ENCODE measurements at regions not wholly inside any gene's neighbourhood (a gene's known extent, or its start where the extent isn't known, plus 50 kb on each side); places are given as distances from the start of the nearest gene placed in this dataset.
"Not testable (repeated sequence)": the region's sequence is repeated elsewhere in the genome, so short reads cannot be mapped to it uniquely, and the experiment has no call there.

DNA sequence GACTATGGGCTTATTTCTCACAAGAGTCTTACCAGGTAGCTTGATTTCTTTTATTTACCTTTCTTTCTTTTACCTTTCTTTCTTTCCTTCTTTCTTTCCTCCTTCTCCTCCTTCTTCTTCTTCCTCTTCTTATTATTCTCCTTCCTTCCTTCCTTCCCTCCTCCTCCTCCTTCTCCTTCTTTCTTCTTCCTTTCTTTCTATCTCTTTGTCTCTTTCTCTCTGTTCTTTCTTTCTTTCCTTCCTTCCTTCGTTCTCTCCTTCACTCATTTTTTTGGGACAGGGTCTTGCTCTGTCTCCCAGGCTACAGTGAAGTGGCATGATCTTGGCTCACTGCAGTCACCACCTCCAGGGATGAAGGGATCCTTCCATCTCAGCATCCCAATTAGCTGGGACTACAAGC, 363.6 kb upstream of the MAF start:
- no peak for DNase-seq

DNA sequence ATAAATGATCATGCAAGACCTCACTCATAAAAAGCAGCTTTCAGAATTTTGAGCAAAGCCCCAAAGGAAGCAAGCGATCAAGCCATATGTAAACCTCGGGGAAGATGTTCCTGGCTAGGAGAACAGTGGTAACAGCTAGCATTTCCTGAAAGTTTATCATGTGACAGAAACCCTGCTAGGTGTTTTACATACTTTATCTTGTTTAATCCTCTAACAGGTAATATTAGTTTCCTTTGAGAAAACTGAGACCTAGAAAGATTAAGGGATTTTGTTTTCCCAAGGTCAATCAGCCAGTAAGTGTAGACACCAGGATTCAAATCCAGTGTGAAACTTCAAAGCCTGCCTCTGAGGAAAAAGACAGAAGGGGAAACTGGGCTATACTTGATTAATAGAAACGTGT, 362.4 kb upstream of the MAF start:
- DNase-seq, result no peak

DNA sequence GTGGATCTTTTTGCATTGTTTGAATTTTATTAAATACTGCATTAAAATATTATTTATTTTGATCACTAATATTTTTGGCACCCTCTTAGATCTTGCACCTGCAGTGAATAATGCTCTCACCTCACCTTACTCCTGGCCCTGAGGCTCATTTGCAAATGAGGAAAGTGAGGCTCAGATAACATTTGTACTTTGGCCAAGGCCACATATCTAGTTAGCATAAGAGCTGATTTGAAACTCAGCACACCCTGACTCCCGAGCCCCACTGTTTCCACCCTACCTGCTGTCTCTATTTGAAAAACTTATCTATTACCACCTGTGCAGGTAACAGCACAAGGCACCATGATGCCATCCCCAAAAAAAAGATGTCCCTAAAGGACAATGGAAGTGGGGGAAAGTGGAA, 358.7 kb upstream of the MAF start:
- DNase-seq, result no peak

DNA sequence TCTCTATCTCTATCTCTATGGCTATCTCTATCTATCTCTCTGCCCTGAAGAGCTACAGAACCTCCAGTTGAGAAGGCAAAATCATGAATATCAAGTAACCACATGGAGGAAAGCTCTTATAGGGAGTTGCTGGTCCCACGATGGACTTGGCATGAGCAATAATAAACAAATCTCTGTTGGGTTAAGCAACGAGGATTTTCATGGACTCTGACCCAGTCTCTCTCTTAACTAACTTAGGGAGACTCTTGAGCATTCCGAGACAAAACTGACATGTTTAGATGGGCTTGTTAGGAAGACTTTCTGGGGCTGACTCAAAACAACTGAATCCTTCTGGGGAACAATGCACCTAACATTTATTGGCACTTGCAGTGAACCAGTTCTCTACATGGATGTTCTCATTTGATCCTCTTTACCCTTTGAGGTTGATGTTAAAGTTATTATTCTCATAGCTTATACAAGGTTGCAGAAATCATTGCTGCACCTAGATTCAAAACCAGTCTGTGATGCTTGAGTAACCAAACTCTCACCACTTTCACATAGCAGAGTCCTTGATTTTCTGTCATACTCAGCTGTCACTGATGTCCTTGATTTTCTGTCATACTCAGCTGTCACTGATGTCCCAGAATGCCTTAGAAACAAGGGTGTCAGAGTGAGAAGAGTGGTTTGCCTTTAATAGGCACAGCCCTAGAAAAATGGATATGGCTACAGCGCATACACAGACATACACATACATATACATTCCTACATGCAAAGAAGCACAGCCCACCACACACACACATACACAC, 354.6 kb upstream of the MAF start:
- no peak for DNase-seq

DNA sequence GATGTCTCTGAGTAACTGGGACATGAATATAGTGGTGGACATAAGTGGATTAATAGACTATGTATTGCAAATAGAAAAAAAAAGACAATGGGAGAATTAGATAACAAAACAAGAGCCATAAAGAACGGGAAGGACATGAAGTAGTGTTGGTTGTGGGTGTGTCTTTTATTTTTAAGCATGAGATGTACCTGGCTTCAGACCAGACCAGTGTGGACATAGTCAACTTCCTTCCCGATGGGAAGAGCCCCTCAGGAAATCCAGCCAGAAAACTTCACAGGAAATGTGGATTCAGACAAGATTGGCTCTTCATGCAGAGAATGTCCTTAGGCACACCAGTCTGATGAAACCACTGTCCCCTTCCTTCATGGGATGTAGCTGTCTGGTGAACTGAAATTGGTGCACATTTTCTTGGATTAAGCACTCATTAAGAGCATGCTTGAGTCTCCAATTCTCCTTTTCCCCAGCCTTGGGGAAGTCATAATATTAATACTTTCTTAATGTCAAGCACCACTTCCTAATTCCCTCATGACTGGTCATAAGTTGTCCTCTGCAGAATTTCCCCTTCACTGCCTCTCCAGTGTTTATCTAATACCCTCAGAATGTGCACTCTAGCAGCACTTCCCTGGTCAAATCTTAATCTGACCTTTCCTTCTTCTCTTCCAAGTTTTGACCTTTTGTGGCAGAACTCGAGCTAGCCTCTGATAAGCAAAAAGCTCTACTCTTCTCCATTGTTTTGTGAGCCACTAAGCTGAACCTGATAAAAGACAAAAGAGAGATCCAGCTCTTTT, 350.6 kb upstream of the MAF start:
- no peak for DNase-seq

DNA sequence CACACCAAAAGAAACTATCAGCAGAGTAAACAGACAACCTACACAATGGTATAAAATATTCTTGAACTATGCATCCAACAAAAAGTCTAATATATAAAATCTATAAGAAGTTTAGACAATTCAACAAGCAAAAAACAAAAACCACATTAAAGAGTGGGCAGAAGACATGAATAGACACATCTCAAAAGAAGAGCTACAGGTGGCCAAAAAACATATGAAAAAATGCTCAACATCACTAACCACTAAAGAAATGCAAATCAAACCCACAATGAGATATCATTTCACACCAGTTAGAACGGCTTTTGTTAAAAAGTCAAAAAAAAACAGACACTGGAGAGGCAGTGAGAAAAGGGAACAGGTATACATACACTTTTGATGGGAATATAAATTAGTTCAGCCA, 348.9 kb upstream of the MAF start:
- no peak for DNase-seq

DNA sequence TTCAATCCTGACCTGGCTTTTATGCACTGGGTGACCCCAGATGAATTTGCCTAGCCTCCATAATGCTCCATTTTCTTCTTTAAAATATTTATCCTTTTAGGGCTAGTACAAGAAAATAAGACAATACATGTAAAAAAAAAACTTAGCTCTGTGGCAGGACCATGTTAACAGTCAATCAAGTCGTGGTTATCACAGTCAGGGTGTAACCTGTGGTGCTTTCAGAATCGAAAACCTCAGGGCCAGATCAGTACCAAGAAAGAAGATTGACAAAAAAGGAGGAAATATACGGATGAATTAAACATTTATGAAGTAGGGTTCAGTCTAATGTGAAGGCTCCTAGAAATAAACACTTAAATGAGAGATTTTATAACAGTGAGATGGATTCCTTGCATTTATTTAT, 347.2 kb upstream of the MAF start:
- DNase-seq, result no peak

DNA sequence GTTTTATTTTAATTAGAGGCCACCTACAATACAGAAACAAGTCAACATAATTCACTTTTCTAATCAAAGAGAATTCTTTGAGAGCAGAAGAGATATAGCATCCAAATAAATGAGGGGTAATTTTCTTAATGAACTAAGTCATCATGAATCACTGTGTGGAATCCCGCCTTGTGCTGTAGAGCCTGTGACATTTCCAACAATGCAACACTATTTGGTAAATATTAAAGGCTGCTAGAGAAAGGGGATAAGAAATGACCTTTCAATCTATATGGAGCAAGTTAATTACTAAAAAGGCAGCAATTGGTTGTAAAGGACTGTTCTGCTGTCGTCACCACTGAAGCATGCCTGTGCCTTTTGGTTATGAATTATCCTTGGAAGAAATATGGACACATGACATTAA, 345.7 kb upstream of the MAF start:
- DNase-seq, result no peak

DNA sequence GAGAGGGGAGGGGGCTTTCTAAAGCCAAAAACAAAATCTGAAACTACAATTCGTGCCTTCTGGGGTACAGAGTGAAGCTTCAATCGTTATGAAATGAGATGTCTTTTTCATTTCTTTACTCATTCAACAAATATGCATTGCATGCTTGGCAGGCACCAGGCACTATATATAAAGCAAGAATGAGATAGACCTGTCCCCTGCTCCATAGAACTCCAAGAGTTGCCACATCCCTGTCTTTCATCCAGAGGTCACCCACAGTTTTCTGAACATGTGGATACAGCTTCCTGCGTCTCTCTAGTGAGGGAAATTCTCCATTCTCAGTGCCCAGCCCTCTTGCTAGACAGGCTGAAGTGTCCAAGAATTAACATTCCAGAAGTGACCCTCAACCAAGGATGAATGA, 343.2 kb upstream of the MAF start:
- no peak for DNase-seq

DNA sequence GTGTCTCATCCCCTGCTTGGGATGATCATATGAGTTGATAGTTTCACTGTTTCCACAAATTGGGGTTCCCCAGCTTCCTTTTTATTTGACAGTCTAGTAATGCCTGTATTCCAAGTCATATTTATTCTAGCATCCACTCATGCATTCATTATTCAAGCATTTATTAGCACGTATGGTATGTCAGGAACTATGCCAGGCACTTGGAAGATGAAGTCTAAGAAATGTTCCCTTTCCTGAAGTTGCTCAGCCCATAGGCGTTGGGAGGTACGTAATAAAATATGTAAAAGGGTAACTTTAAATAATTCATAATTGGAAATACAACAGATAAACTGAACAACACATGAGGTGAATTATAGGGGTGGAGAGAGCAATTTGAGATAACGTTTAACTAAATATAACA, 338.0 kb upstream of the MAF start:
- DNase-seq, result no peak

DNA sequence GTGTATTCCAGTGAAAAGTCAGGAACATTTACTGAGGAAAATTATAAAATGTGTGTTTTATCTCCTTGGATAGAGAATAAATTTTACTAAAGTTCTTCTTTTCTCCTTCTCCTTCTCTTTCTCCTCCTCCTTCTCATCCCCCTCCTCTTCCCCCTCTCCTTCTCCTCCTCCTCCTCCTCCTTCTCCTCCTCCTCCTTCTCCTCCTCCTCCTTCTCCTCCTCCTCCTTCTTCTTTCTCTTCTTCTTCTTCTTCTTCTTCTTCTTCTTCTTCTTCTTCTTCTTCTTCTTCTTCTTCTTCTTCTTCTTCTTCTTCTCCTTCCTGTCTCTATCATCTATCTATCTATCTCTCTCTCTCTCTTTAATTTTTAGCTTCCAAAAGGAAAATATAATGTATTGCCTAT, 337.1 kb upstream of the MAF start:
- DNase-seq, result not testable (repeated sequence)

DNA sequence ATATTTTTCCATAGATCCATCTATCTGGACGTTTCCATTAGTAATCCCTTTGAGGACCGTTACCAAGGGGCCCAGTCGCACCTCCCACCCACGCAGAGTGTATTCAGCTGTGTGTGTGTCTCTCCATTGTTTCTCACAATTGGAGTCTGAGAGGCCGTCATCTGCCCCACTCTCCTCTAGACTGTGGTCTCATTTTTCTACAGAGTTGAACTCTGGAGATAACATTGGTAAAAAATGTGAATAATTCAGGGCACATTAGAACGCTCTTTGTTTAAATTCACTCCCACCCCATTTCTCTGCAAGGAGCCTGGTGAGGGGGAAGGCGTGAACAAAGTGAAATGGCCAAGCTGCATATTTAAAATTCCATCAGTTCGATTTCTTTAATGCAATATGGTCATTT, 333.1 kb upstream of the MAF start:
- DNase-seq, result no peak

DNA sequence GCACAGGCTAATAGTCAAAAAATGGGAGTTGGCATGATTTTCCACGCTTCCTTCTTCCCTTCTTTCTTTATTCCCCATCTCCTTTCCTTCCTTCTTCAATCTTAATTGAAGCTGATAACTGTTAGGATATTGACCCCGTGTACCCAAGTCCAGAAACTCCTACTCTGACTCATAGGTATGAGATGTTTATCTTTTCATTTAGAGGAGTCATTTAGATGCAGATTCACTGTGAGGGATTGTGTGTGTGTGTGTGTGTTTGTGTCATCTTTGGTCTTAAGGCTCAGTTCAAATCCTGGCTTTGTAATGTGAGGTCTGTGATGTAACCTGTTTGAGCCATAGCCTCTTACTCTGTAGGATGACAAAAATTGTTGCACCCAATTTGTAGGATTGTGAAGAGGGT, 332.0 kb upstream of the MAF start:
- DNase-seq, result no peak

DNA sequence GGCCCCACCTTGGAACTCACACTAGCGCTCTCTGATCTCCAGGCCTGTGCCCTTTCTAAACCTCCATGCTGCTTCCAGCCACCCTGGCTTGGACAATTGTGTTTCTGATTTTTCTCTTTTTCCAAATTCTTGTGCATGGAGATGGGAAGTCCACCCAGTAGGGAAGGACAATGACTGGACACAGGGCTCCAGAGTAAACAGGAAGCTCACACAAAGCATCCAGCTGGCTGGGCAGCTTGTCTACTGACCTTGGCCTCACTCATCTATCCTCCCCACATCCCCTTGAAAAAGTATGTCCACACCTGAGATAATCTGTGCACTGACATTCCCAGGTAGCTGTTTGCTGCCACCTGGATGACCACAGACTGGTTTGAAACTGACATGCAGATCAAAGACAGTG, 331.2 kb upstream of the MAF start:
- no peak for DNase-seq

DNA sequence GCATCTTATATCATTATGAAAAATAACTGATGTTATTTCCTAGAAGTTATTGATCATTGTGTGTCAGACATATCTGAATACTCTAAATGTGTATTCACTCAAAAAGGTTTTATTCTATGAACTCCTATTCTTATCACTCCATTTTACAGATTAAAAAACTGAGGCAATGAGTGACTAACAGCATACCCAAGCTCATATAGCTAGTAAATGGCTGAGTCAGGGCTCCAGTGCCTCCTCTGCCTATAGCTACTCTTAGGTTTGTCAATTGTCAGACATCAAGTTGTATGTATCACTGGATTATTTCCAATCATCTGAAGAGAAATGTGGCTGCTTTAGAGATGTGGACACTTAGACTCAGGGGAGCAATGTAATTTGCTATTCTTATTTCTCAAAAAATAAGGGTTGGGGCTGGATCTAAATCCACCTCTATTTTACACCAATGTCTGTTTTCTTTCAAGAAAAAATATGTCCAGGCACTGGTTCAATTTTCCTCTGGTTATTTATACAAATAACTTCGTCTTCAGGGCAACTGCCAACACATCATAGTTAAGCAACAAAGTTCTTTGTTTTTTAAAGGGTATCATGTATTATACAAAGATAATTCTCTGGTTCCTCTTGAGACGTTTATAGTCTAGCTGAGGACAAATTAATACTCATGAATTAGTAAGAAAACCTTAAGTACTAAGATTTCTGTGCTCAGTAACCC, 328.9 kb upstream of the MAF start:
- no peak for DNase-seq

DNA sequence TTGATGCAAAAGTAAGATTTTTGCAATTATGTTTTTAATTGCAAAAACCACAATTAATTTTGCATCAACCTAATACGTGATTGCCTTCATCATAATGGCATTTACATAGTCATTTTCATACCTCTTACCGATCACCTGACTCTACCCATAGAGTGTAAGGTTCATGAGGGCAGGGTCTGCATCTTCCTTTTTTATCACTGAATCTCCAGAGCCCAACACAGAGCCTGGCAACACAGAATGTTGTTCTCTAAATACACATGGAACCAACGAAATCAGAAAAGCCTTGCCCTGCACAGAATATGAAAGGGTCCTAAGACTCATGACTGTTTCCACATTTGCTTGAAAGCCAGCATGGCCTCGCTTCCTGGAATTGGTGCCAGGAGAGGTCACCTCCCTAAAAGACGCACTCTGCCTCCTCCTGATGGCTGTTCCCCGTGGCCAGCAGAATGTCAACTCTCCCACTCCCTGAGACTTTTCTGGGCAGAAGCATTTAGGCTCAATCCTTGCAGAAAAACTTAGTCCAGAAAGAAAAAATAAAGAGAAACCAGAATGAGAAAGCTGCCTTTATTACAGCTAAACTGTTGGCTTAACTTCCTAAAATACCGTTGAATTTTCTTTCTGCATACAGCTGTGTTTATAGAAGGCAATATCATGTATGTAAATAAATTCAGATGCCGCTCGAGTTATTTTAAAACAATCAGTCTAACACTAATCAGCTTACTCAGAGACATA, 327.8 kb upstream of the MAF start:
- no peak for DNase-seq

DNA sequence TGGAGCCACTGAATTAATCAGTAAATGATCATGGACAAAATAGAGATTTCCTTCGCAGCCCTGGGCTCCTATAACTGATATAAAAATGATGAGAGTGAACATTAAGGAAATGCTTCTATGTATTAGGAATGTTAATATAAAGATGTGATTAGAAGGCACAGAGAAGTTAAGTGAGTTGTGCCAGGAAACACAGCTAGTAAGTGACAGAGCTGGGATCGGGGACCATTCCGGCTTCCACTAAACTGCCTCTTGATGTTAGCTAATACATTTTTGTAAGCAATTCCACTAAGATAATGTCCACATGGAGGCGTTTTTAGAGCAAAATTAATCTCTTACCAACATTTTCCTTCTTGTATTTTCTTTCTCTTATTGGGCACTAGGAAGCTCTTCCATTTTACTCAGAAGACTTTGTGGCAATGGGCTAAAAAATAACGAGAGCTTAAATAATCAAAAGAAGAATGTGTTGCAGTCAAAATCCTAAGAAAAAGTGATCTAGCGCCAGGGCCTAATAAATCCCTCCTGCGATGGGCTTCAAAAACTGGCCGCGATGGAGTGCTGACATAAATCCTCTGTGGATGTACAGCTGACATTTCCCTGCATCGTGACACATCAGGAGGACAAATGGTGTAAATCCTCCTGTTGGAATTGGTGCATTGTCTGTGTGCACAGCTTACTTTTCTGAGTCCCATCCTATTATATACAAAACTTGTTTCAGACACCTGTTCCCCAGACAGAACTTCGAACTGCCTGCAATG, 326.1 kb upstream of the MAF start:
- DNase-seq, result no peak

DNA sequence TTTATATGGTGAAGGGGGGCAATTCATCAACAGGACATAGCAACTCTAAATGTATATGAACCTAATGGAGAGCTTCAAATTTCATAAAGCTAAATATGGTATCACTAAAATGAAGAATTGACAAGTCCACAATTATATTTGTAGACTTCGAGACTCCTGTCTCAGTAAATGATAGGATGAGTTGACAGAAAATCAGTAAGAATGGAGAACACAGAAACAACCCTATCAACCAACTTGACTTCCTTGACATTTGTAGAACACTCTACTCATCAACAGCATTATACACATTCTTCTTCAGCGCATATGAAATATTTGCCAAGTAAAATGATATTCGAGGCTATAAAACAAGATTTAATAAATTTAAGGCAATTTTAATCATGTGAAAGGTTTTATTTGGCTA, 322.9 kb upstream of the MAF start:
- DNase-seq, result no peak

DNA sequence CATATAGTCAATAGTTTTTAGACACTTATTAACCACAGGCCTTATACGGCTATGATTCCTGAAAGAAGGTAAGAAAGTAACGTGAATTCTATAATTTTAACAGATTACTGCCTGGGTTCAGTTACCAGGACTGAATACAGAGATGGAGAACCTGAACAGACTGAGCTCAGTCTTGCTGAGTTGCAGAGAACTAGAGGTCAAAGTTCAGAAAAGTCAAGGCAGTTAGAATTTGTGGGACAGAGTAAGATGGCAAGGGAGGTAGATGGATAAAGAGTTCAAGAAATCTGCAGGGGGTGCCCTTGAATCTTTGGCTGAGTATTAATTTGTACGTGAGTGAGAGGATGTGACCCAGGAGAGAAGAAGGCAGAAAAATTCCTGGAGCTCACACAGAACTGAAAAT, 320.1 kb upstream of the MAF start:
- no peak for DNase-seq

DNA sequence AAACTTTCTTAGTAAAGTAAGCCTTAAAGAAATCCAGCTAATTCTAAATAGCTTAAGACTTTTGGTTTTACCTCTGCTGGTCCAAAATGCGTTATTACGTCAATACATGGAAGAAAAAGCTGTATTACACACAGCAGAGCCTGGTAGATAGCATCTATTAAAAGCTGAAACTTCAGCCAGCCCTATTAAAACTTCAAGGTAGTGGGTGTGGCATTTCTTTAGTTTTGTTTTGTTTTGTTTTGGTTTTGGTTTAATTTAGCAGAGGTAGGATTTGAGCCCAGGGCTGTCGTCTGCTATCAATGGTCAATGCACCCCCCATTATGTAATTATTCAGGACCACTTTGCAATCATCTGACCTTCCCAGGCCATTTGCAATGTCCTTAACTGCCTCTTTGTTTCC, 318.4 kb upstream of the MAF start:
- no peak for DNase-seq

DNA sequence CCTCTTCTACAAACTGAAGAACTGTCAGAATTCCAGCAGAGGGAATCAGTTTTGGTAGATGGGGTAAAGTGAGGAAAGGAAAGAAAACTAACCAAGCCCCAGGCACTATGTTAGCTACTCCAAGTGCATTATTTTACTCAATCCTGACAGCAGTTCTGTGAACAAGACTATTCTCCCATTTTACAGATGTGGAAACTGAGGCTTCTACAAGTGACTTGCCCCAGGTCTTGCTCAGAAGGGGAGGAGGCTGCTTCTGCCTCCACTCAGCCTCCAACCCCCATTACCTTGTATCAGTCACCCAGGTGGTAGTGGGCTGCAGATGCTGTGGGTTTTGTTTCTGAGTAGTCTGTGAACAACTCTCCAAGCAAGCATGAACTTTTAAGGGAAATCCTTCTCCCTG, 315.2 kb upstream of the MAF start:
- no peak for DNase-seq

DNA sequence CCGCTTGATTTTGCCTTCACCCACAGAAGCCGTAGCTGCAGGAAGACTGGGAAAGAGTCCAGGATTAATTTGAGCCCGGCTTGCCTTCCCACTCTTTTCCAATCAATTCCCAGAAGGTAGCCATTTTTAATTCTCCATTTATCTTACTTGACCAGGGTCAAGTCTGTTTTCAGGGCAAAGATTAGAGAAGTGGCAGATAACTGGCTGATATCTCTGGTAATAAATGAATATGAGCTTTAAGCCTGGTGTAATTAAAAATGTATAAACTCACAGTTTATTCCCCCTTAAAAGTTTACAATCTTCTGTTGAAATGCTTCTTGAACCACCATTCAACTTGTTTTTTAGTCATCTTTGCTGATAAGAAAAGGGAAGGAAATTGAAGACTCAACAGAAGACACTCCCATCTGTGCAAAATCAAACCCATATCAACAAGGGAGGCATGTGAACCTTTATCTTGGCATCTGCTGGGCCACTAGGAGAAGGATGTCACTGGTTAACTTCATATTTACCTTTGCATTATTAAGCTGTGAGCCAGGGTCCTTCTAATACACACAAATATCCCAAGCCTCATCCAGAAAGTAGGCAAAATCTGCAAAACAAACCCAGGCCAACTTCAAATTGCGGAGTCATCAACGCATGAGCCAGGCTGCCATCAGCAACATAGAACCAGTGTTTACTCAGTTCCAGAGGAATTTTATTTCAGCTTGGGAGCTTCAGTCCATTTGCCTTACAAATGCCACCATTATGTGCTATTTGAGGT, 314.6 kb upstream of the MAF start:
- no peak for DNase-seq

Measured in activated T-cell treated with anti-CD3 and anti-CD28 coated beads for 4 hours (primary cell).